GM18909 (cell line): ENCODE measurements at regions not wholly inside any gene's neighbourhood (a gene's known extent, or its start where the extent isn't known, plus 50 kb on each side); places are given as distances from the start of the nearest gene placed in this dataset.

Source experiments
- ATAC-seq: cut with Tn5 transposase; IDR thresholded peaks from one replicate; pipeline ENCODE4 v1.9.1; 2021; ENCODE audit warnings: mild to moderate bottlenecking; ENCODE audit not compliant: unreplicated experiment, poor library complexity

GRCh38 chr5:2610986-2611385 is 140.5 kb downstream of the IRX2 start:
- no peak for ATAC-seq

GRCh38 chr5:2608391-2608790 is 143.1 kb downstream of the IRX2 start:
- ATAC-seq: no peak

- no peak for ATAC-seq
Observed at GRCh38 chr5:2607598-2607997, 143.9 kb downstream of the IRX2 start.

GRCh38 chr5:2603272-2603575 is 148.3 kb downstream of the IRX2 start:
- ATAC-seq: no peak

- ATAC-seq: no peak
Observed at GRCh38 chr5:2602451-2603271, 148.8 kb downstream of the IRX2 start.

GRCh38 chr5:2598503-2598902 is 153.0 kb downstream of the IRX2 start:
- no peak for ATAC-seq

- no peak for ATAC-seq
Observed at GRCh38 chr5:2594701-2595100, 156.8 kb downstream of the IRX2 start.

- ATAC-seq: no peak
Observed at GRCh38 chr5:2592766-2593165, 158.7 kb downstream of the IRX2 start.

GRCh38 chr5:2591777-2592453 is 159.6 kb downstream of the IRX2 start:
- no peak for ATAC-seq

GRCh38 chr5:2588850-2589501 is 162.5 kb downstream of the IRX2 start:
- ATAC-seq: no peak

GRCh38 chr5:2587189-2588031 is 164.1 kb downstream of the IRX2 start:
- ATAC-seq: no peak

- no peak for ATAC-seq
Observed at GRCh38 chr5:2586016-2586715, 165.3 kb downstream of the IRX2 start.

- ATAC-seq: no peak
Observed at GRCh38 chr5:2584579-2585269, 166.8 kb downstream of the IRX2 start.

GRCh38 chr5:2582507-2582906 is 169.0 kb downstream of the IRX2 start:
- no peak for ATAC-seq

GRCh38 chr5:2582106-2582505 is 169.4 kb downstream of the IRX2 start:
- ATAC-seq: no peak

- no peak for ATAC-seq
Observed at GRCh38 chr5:2581418-2581817, 170.1 kb downstream of the IRX2 start.

- ATAC-seq: no peak
Observed at GRCh38 chr5:2579126-2579525, 172.4 kb downstream of the IRX2 start.

- no peak for ATAC-seq
Observed at GRCh38 chr5:2577312-2578036, 174.0 kb downstream of the IRX2 start.

GRCh38 chr5:2576823-2577222 is 174.7 kb downstream of the IRX2 start:
- no peak for ATAC-seq
